ENCODE measurements at regions not wholly inside any gene's neighbourhood (a gene's known extent, or its start where the extent isn't known, plus 50 kb on each side); places are given as distances from the start of the nearest gene placed in this dataset.

GRCh38 chr3:166195808-166196207, 358.6 kb upstream of the BCHE start:
- TF ChIP-seq YY1 (IDR thresholded peaks at IDR 0.05; ENCODE audit: low read depth) (no peak), NFIC (IDR thresholded peaks at IDR 0.05; ENCODE audit: borderline replicate concordance) (no peak), MXI1 (IDR thresholded peaks at IDR 0.05; ENCODE audit: low read depth, low read length) (no peak), POLR2AphosphoS5 (IDR thresholded peaks at IDR 0.05; ENCODE audit: low read depth, low read length) (no peak), TCF12 (IDR thresholded peaks at IDR 0.05) (no peak), REST (IDR thresholded peaks at IDR 0.05; ENCODE audit: low read depth, low read length) (no peak)
- TF ChIP-seq, protein P1, sequence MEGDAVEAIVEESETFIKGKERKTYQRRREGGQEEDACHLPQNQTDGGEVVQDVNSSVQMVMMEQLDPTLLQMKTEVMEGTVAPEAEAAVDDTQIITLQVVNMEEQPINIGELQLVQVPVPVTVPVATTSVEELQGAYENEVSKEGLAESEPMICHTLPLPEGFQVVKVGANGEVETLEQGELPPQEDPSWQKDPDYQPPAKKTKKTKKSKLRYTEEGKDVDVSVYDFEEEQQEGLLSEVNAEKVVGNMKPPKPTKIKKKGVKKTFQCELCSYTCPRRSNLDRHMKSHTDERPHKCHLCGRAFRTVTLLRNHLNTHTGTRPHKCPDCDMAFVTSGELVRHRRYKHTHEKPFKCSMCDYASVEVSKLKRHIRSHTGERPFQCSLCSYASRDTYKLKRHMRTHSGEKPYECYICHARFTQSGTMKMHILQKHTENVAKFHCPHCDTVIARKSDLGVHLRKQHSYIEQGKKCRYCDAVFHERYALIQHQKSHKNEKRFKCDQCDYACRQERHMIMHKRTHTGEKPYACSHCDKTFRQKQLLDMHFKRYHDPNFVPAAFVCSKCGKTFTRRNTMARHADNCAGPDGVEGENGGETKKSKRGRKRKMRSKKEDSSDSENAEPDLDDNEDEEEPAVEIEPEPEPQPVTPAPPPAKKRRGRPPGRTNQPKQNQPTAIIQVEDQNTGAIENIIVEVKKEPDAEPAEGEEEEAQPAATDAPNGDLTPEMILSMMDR (IDR thresholded peaks at IDR 0.05): no peak
- TF ChIP-seq, protein P2, sequence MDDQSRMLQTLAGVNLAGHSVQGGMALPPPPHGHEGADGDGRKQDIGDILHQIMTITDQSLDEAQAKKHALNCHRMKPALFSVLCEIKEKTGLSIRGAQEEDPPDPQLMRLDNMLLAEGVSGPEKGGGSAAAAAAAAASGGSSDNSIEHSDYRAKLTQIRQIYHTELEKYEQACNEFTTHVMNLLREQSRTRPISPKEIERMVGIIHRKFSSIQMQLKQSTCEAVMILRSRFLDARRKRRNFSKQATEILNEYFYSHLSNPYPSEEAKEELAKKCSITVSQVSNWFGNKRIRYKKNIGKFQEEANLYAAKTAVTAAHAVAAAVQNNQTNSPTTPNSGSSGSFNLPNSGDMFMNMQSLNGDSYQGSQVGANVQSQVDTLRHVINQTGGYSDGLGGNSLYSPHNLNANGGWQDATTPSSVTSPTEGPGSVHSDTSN (IDR thresholded peaks at IDR 0.05): no peak
- TF ChIP-seq, protein P3, sequence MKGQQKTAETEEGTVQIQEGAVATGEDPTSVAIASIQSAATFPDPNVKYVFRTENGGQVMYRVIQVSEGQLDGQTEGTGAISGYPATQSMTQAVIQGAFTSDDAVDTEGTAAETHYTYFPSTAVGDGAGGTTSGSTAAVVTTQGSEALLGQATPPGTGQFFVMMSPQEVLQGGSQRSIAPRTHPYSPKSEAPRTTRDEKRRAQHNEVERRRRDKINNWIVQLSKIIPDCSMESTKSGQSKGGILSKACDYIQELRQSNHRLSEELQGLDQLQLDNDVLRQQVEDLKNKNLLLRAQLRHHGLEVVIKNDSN (IDR thresholded peaks at IDR 0.05; ENCODE audit: borderline replicate concordance, low read depth): no peak
